NCI-H1048 (cell line): ENCODE measurements at regions not wholly inside any gene's neighbourhood (a gene's known extent, or its start where the extent isn't known, plus 50 kb on each side); places are given as distances from the start of the nearest gene placed in this dataset.

Experiments
- DNase-seq: peaks from one replicate; lab custom pipeline; 2025; lab: John Stamatoyannopoulos, UW

DNA sequence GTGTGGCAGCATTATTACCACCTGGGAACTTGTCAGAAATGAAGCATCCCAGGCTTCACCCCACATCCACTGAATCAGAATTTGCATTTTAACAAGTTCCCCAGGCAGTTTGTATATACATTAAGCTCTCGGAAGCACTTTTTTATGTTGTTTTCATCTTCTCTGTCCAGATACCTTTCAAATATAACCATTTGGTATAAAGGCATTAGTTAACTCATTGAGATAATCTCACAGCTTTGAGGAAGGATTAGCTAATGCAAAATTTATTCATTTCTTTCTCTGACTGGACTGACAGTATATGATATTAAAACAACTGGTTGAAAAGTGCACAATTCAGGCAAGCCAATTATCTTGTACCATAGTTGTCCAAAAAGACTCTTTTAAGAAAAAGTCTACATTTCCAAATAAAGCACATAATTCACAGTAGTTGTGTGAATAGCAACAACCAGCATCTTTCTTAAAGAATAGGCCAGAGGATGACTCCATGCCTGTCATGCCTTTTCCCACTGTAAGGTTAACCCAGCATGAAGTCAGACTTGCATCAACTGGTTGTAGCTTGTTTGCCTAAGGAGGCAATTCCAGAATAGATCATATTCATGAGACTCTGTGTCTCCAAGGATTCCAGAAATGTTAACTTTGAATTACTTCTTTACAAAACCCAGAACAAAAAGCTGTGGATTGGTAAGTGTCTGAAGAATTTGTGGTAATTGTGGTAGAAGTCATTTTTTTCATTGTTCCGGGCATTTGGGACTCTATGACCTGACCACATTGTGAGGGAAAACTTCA lies 254.3 kb upstream of the SESN3 start:
- no peak for DNase-seq

DNA sequence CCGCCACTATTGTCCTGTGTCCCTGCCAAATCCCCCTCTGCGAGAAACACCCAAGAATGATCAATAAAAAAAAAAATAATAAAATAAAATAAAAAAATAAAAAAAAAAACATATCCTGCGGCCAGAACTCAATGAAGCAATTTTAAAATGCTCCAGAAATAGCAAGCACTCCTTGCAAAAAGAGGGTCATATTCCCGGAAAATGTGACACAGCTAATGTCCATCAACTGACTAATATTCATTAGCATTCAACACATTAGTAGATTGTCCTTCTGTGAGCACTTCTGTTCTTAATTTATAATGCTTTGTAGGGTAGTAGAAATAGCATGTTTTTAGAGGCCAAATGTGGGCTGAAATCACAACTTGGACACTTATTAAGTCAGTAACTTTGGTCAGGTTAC lies 252.3 kb upstream of the SESN3 start:
- no peak for DNase-seq

DNA sequence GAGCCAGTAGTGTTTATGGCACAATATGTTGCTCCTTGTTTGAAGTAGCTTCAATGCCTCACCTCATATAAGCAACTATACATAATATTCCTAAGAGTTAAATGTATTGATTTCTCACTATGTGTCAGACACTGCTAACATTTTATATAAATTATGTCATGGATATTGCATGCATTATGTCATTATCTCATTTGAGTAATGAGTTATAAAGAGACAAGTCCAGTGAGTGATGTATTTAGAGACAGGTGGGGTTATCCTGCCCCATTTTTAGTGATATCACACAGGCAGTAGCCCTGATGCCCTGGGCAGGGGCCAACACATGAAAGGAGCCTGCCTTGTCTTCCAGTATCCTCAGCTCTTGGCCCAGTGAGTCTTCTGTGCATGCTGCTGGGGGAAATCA lies 247.0 kb upstream of the SESN3 start:
- no peak for DNase-seq

- DNase-seq: no peak
Observed at GRCh38 chr11:95469258-95469657, 238.3 kb upstream of the SESN3 start.

- no peak for DNase-seq
Observed at GRCh38 chr11:95466416-95466815, 235.4 kb upstream of the SESN3 start.

DNA sequence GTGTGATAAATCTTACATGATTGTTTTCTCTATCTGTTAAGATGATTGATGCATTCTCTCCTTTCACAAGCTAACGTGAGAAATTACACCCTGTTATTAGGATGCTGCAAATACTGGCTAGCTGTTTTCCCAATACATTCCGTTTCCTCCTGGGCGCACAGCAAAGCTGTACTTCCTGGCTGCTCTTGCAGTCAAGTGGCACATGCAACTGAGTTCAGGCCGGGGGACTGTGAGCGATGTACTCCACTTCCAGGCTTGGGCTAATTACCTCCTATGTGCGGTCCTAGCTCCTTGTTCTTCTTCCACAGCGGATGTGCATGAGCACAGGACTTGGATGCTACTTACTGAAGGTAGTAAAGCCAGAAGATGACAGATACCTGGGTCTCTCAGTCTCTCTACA lies 234.9 kb upstream of the SESN3 start:
- DNase-seq: no peak

DNA sequence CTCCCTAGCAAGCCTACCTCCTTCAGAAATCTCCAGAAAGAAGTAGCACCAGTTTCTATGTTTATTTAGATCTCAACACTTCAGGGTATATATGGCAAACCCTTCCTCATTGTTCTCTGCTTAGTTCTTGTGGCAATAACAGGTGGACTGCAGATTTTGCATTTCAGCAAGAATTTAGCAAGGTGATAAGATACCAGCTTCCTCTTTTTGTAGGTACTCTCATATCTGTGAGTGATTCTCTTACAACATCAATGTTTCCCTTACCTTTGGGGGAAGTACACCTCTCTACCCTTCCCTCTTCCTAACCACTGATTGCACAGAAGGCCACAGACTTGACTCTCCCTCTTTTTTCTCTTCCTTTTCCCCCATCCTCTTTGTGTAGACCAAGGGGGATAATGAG lies 230.9 kb upstream of the SESN3 start:
- no peak for DNase-seq

DNA sequence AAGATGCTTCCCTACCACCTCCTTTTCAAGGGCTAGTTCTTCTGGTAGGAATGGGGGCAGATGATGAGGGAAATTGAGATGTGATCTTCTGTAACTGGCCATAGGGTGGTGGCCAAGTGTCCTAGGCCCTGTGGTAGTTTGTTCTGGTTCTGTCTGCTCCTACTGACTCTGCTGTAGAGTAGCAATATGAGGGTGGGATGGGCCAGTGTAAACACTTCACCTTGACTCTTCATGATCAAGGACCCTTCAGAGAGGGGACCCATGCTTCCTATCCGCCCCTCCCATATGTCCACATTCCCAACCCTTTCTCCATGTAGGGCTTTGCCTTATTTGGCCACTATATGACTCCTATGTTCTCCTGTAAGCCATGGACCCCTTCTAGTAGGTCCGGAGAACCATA lies 230.3 kb upstream of the SESN3 start:
- DNase-seq: no peak

GRCh38 chr11:95459291-95460042 lies 228.5 kb upstream of the SESN3 start:
- DNase-seq: no peak

DNA sequence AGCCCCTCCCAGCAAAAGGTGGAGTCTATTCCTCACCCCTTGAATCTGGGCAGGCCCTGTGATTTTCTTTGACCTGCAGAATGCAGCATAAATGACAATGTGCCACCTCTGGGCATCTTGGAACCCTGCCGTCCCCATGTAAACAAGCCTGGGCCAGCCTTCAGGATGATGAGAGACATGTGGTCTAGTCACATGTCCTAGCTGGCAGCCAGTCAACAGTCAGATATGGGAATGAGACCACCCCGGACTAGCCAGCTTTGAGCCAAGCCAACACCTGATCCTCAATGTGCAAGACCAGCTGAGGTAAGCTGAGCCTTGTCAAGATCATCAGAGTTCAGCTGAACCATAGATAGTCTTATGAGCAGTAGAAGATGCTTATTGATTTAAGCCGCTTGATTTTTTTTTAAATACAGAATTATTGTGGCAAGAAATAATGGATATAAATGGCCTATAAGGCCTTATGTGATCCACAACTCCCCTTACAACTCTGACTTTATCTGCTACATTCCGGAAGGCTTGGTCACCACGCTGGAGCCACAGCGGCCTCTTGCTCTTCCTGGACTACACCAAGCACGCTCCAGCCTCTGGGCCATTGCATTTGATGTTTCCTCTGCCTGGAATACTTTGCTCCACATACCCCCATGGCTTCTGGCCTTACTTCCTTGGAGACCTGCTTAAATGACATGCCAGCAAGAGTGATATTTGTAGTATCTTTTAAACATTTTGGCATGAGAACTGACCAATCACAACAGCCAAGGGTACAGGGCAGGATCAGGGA lies 225.9 kb upstream of the SESN3 start:
- no peak for DNase-seq

DNA sequence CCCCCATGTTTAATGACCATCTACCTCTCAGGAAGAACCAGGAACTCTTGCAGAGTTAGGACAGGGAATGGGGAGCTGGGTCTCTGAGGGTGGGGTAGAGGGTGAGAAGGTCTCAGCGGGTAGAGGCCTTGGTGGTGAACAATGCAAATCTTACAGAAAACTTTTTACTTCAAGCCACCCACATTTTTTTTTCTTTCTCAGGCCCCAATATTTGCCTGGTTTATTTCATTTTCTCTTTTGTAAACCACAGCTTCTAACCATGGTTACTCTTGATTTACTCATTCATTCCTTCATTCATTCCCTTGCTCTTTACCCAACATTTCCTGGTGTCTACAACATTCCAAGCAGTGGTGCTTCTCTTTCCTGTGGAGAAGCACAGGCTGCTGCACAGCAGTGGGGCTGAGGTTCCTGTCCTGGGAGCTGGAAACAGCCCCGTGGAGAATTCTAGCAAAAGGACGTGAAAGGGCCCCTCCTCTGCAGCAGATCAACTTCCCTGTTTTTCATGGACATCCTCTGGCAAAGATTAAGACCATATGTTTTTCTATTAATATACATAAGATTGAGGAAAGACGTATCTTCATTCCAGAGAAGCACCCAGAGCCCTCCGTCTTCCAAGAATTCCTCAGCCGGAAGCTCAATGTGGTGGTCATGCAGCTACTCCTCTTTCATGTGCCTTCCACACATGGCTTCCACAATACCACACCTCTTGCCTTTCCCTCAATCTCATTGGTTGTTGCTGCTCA lies 224.4 kb upstream of the SESN3 start:
- no peak for DNase-seq

GRCh38 chr11:95453616-95454171 lies 222.7 kb upstream of the SESN3 start:
- no peak for DNase-seq

DNA sequence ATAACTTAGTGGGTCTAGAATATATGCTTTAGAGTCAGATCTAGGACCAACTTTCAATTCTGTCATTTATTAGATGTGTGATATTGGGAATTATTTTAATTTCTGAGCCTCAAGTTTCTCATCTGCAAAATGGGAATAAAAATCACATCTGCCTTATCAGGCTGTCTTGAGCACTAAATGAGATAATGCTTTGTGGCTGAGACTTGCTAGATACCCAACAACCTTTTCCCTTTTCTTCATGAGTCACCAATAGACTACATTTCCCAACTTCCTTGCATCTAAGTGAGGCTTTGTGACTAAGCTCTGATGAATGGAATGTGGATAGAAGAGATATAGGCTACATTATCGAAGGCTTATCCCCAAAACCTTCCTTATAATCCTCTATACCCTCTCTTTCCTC lies 220.7 kb upstream of the SESN3 start:
- DNase-seq: no peak

- no peak for DNase-seq
Observed at GRCh38 chr11:95451261-95451660, 220.3 kb upstream of the SESN3 start.

GRCh38 chr11:95450547-95451123 lies 219.6 kb upstream of the SESN3 start:
- DNase-seq: no peak

DNA sequence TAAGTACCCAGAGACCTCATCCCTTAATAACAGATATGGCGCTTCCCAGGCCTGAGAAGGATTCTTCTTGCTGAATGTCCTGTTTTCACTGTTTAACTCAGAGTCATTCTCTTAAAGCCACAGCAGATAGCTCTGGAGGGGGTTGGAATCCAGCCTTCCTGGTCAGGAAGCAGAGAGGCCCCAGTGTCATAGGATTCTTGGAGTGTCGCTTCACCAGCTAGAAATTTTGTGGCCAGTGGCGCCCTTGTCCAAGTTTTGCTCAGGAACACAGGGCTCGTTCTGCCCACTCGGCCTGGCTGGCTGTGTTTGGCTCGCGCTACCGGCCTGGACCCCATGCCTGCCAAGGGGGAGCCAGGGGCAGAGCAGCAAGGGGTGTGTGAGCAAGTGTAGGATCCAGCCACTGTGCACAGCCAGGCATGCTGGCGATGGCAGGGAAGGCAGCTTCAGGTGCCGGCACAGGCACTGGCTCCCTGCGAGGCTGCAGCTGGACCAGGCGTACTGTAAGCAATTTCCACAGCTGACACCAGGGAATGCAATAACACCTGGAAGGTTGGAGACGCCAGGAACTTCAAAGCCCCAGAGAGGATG lies 214.8 kb upstream of the SESN3 start:
- no peak for DNase-seq

GRCh38 chr11:95444309-95445241 lies 213.6 kb upstream of the SESN3 start:
- DNase-seq: no peak

DNA sequence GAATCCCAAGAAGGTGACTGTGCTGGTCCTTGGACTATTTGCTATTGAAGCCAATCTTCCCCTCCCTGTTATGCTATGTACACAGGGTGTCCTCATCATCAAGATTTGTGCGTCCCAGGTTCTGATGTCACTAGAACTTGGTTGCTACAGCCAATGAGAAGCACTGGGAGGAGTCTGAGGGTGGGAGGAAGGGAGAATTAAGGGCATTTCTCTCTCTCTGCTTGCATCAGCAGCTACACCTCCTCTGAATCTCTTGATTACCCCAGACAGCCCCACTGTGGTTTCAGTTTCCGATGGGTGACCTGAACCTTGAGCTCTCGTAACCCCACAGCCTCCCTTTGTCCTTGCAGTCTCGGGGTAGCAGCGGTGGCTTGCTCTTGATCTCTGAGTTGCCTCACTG lies 212.4 kb upstream of the SESN3 start:
- no peak for DNase-seq

GRCh38 chr11:95442531-95443050 lies 211.6 kb upstream of the SESN3 start:
- DNase-seq: no peak
